Muscle of leg (tissue), 3 donors: ENCODE measurements at regions not wholly inside any gene's neighbourhood (a gene's known extent, or its start where the extent isn't known, plus 50 kb on each side); places are given as distances from the start of the nearest gene placed in this dataset.

ENCODE experiments used
- DNase-seq: peaks from one replicate; pipeline ENCODE4 v3.0.0; 2013
- H3K27ac ChIP-seq: one replicate; pipeline ENCODE4 v1.5.1; 2013; ENCODE audit warnings: mild to moderate bottlenecking, low read length, control low read depth
- H3K27me3 ChIP-seq: one replicate; pipeline ENCODE4 v1.6.1; 2013; ENCODE audit warnings: low read length; ENCODE audit not compliant: control insufficient read depth, insufficient read depth
- H3K36me3 ChIP-seq: one replicate; pipeline ENCODE4 v1.6.1; 2013; ENCODE audit warnings: low read length; ENCODE audit not compliant: control insufficient read depth, insufficient read depth
- H3K4me1 ChIP-seq: one replicate; pipeline ENCODE4 v1.6.1; 2013; ENCODE audit warnings: low read length; ENCODE audit not compliant: control insufficient read depth, insufficient read depth
- H3K4me3 ChIP-seq: one replicate; pipeline ENCODE4 v1.5.1; 2013; ENCODE audit warnings: low read length, control low read depth
- H3K9me3 ChIP-seq: replicated peaks from 2 replicates; pipeline ENCODE4 v1.6.1; 2013; ENCODE audit warnings: low read depth, low read length; ENCODE audit not compliant: control insufficient read depth
- WGBS: methylation state at CpG from one replicate; pipeline ENCODE4 v1.1.5; 2013; ENCODE audit warnings: missing lambda C conversion rate; ENCODE audit not compliant: insufficient coverage; 5-methylcytosine and 5-hydroxymethylcytosine counted together

DNA sequence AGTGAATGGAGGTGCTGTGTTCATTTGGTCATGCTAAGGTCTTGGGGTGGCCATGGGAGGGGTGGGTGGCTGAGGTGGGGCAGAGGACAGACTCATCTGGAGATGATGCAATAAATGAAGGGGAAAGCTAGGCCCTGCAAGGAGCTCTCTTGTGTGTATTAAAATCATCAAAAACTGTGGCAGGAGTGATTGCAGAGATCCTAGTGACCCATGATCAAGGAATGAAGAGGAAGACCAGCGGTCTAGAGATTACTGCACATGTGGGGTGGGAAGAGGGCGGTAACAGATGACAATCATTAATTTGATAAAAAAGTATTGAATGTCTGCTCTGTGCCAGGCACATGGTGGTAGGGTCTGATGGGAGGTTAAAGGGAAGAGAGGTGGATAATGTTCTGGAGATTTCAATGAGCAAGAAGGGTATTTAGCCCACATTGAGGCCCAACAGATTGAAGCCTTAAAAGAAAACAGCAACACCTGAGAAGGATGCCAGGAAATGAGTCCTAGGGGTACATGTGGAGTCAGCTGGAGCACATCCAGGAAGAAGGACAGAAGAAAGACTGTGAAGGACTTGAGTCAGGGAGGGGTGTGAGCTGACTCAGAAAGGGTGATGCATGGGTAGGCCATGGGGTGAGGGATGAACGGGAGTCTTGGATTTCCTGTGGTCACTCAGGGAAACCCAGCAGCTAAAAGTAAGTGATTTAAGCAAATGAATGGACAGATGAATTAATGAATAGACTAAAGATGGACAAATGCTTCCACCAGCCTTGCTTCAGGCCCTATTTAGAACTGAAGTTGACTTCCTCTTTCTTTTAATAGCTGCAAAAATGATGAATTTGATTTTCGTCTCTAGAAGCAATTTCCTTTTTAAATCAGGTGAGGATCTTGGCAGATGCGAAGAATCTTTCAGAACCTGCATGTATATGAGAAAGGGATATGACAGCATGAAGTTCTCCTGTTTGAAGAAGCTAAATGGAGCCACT, 83.1 kb upstream of the IGFBP3 start:
- peaks cover 10% of the 10 kb centered on the region for H3K4me1 ChIP-seq
- H3K36me3 ChIP-seq = no peaks in the 10 kb centered on the region
- no peak overlapping the region for H3K4me3 ChIP-seq
- no peak for DNase-seq
- H3K9me3 ChIP-seq = peaks cover 2% of the 10 kb centered on the region
- WGBS = 87% methylated on average over 5 of the region's 5 CpGs
- H3K27ac ChIP-seq = no peak overlapping the region
- H3K27me3 ChIP-seq = no peaks in the 10 kb centered on the region

DNA sequence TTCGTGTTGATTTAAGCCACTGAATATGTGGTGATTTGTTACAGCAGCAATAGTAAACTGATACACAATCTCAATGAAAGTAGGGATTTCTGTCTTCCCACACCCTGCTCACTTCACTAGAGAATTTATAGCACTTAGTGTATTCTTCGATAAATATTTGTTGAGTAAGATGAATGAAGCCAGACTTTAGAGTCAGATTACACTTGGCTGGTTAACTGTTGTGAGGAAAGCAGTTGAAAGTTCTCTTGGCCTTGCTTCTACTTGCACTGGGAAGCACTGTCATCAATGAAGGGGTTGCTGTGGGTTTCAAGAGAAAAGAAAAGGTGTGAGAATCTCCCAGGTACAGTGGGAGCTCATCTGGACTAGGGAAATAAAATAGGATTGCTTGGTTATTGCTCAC, 82.1 kb upstream of the IGFBP3 start:
- no peak for DNase-seq
- H3K27ac ChIP-seq = no peak overlapping the region
- no CpG with 5 or more reads among the region's 2 CpGs for WGBS
- H3K4me3 ChIP-seq = no peak overlapping the region
- H3K27me3 ChIP-seq = no peaks in the 10 kb centered on the region
- H3K4me1 ChIP-seq = peaks cover 5% of the 10 kb centered on the region
- H3K9me3 ChIP-seq = peaks cover 2% of the 10 kb centered on the region
- no peaks in the 10 kb centered on the region for H3K36me3 ChIP-seq

DNA sequence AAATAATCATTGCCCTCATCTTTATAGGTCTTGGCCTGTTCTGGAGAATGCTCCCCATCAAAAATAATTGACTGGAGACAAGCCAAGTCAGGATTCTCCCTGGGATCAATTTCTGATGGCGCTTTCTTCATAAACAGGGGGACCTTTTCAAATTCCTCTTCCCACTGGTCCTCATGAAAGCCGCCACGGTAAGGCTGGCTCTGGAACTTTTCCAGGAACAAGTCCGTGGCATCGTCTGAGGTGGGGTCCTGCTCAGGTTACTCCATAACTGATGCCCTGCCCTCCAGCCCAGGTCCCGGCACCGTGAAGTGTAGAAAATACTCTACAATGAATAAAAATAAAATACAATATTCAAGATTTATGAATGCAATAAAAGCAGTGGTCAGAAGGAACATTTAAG, 79.4 kb upstream of the IGFBP3 start:
- Histone ChIP-seq H3K36me3 (no peaks in the 10 kb centered on the region), H3K4me3 (no peak overlapping the region), H3K9me3 (peaks cover 13% of the 10 kb centered on the region), H3K4me1 (no peaks in the 10 kb centered on the region), H3K27ac (no peak overlapping the region), H3K27me3 (no peaks in the 10 kb centered on the region)
- WGBS = 54% methylated on average over 5 of the region's 7 CpGs
- no peak for DNase-seq

DNA sequence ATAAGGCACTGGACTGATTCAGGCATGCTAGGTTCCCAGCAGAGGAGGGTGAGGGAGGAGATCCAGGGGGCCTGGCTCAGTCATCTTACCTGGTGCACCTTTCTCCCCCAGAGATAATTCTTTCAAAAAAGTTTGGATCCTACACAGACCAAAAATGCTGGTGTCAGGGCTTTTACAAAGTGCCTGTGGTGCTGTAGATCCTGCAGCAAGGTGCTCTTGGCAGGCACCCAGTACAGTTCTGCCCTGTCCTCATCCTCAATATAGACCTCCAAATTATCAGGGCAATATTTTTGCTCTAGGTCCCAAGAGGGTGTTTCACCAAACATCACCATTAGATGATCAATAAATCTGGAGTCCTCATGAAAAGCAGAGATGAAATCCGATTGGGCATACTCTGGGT, 78.5 kb upstream of the IGFBP3 start:
- no peak overlapping the region for H3K27ac ChIP-seq
- WGBS = no CpG with 5 or more reads among the region's 1 CpG
- H3K36me3 ChIP-seq = no peaks in the 10 kb centered on the region
- no peak for DNase-seq
- no peaks in the 10 kb centered on the region for H3K27me3 ChIP-seq
- H3K9me3 ChIP-seq = peaks cover 14% of the 10 kb centered on the region
- no peaks in the 10 kb centered on the region for H3K4me1 ChIP-seq
- H3K4me3 ChIP-seq = no peak overlapping the region

DNA sequence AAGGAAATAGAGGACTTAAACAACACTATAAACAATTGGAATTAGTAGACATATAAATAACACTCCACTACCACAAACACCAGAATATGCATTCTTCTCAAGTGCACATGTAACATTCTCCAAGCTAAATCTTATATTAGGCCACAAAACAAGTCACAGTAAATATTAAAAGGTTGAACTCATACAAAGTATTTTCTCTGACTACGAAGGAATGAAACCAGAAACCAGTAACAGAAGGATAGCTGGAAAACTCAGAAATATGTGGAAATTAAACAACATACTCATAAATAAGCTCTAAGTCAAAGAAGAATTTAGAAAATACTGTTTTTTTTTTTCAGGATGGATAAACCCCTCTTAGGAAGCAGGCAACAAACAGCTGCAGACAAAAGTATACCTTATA, 77.4 kb upstream of the IGFBP3 start:
- DNase-seq = no peak
- no peak overlapping the region for H3K27ac ChIP-seq
- no peaks in the 10 kb centered on the region for H3K36me3 ChIP-seq
- no peaks in the 10 kb centered on the region for H3K27me3 ChIP-seq
- peaks cover 14% of the 10 kb centered on the region for H3K9me3 ChIP-seq
- H3K4me3 ChIP-seq = no peak overlapping the region
- no CpG with 5 or more reads among the region's 1 CpG for WGBS
- no peaks in the 10 kb centered on the region for H3K4me1 ChIP-seq

DNA sequence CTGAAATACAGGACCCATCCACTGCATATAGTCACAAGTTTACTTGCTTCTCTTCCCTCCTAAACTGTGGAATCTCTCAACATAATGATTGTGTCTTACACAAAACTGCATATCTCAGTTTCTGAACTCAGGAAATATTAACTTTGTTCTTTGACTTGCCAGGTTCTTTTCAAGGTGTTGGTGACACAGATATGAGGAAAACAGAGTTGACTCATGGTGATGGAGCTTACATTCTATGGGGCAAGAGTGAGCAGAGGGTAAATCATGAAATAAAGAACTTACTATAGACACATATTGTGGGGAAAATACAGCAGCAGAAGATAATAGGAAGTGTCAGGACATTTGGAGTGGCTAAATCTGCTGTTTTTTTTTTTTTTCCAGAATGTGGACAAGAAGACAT, 72.5 kb upstream of the IGFBP3 start:
- Histone ChIP-seq H3K36me3 (no peaks in the 10 kb centered on the region), H3K9me3 (peaks cover 13% of the 10 kb centered on the region), H3K4me3 (no peak overlapping the region), H3K27ac (no peak overlapping the region), H3K4me1 (no peaks in the 10 kb centered on the region), H3K27me3 (no peaks in the 10 kb centered on the region)
- DNase-seq = no peak

DNA sequence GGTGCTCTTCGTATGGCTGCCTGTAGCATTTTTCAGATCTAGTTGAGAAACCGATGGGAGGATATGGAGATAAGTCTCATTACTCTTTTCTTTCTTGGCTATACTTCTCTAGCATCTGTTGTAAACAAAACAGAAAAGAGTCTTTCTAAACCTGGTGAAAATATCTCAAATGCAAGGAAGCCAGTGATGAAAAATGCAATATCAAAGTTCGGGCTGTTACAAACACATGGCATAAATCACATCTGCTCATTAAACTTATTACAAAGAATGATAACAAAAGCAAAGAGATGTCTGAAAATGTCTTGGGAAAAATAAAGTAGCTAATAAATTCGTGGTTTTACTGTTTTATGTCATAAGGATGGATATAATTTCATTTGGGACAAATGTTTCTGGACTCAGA, 71.8 kb upstream of the IGFBP3 start:
- Histone ChIP-seq H3K4me1 (no peaks in the 10 kb centered on the region), H3K27ac (no peak overlapping the region), H3K9me3 (peaks cover 11% of the 10 kb centered on the region), H3K4me3 (no peak overlapping the region), H3K36me3 (no peaks in the 10 kb centered on the region), H3K27me3 (no peaks in the 10 kb centered on the region)
- DNase-seq = no peak
- WGBS = no CpG with 5 or more reads among the region's 4 CpGs

DNA sequence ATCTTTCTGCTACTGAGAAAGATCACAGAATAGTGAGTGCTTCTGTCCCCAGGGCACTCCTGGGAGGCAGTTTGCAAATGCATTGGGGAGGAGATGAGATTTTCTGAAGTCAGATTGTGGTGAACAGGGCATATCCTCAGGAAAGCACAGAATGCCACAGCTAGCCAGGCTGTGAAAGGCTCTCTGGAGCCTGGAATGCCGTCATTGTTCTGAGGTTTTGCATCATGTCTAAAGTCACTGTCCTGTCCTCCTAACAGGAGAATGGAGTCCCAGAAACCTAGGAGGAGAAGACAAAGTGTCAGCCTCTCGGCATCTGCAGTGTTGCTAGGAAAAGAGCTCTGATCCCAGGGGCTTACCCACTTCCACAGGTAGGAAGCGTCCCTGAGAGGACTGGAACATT, 69.2 kb upstream of the IGFBP3 start:
- WGBS = 60% methylated on average over 3 of the region's 3 CpGs
- no peaks in the 10 kb centered on the region for H3K27me3 ChIP-seq

DNA sequence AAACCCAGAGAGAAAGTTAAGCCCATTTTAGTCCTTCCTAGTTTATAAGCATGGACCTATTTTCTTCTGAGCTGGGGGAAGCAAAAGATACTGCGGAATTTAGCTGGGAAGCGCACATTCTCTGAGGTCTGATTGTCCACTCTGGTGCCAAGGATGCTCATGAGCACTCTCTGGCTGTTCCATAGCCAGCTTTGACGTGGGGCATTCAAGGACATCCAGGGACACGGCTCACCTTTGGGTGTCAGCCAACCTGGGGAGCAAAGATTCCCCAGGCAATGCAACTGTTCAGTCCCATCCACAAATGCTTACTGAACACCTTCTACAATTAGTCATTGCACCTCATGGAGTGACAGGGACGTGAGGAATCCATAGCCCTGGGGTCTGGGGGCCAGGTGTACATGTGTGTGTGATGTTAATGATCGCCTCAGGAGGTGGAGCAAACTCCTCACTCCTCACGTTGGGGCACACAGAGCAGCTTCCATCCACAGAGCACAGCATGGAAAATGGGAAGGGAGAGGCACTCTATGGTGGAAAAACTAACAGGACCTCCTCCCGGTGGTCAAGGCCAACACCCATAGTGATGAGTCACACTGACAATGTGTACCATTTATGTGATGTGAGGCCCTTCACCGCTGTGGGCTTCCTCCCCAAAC, 67.5 kb upstream of the IGFBP3 start:
- no peak overlapping the region for H3K4me3 ChIP-seq
- no peak overlapping the region for H3K27ac ChIP-seq

More for the DNA sequence above, 69.2 kb upstream of the IGFBP3 start:
- Histone ChIP-seq H3K4me1 (no peaks in the 10 kb centered on the region), H3K4me3 (no peak overlapping the region), H3K36me3 (no peaks in the 10 kb centered on the region), H3K27ac (no peak overlapping the region), H3K9me3 (peaks cover 2% of the 10 kb centered on the region)
- no peak for DNase-seq

DNA sequence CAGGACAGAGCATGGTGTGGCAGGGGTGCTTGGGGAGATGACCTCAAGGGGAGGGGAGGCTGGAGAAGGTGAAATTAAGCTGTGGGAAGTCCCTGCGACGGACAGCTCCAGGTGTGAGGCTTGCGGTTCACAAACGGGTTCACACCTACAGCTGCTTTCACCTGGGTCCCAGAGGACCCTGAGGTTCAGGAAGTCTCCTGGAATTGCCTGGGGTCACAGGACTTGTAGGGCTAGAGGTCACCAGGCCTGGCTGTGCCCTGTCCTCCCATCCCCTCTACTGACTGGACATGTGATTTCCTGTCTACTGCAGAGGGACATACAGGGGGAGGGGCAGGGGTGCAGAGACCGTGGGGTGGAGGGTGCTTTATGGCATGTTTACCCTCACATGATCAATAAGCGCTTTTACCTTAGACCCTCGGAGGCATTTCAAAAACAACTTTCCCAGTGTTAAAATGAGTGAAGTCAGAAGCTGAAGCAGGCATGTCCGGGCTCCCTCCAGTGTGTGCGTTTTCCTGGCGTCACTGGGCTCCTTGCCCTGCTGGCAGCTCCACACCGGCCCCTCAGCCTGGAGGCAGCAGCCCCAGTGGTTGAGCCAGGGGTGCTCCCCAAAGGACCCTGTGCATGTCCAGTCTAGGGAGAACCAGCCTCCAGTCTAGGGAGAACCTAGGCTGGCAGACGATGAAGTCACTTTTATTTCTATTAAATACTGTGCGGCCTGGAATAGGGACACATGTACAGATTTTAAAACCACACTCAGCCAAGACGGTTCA, 66.6 kb upstream of the IGFBP3 start:
- H3K4me1 ChIP-seq = peaks cover 12% of the 10 kb centered on the region
- no peaks in the 10 kb centered on the region for H3K9me3 ChIP-seq
- WGBS = 75% methylated on average over 11 of the region's 14 CpGs
- H3K36me3 ChIP-seq = no peaks in the 10 kb centered on the region
- no peak for DNase-seq
- H3K27ac ChIP-seq = no peak overlapping the region
- H3K4me3 ChIP-seq = no peak overlapping the region
- no peaks in the 10 kb centered on the region for H3K27me3 ChIP-seq

More for the DNA sequence above, 67.5 kb upstream of the IGFBP3 start:
- H3K4me1 ChIP-seq = peaks cover 9% of the 10 kb centered on the region
- no peak for DNase-seq
- H3K27me3 ChIP-seq = no peaks in the 10 kb centered on the region
- 87% methylated on average over 4 of the region's 9 CpGs for WGBS
- H3K9me3 ChIP-seq = no peaks in the 10 kb centered on the region
- H3K36me3 ChIP-seq = no peaks in the 10 kb centered on the region
